GM23338 (cell line): ENCODE measurements at regions not wholly inside any gene's neighbourhood (a gene's known extent, or its start where the extent isn't known, plus 50 kb on each side); places are given as distances from the start of the nearest gene placed in this dataset.
A peak's percentile ranks its signal among the peaks of the same experiment; 100 is the strongest.

ENCODE experiments used
- ATAC-seq: fragments of 200-7000 bp; cut with Tn5 transposase; 3 replicates; pipeline ENCODE4 v1.9.1; 2020
- DNase-seq: peaks from one replicate; pipeline ENCODE4 v3.0.0-alpha.2; 2015; ENCODE audit warnings: low spot score
- H2AFZ ChIP-seq: fragments of 200-600 bp; sonication (generic); 2 replicates; pipeline ENCODE4 v1.8.0; 2016; ENCODE audit warnings: antibody characterized with exemption, mild to moderate bottlenecking, moderate library complexity
- H3F3A ChIP-seq: fragments of 200-600 bp; sonication (generic); replicated peaks from 2 replicates; pipeline ENCODE4 v1.8.0; 2017; ENCODE audit warnings: antibody characterized with exemption, mixed run types, low read depth
- H3K27ac ChIP-seq: fragments of 200-600 bp; sonication (generic); 2 replicates; pipeline ENCODE4 v1.6.1; 2016; ENCODE audit warnings: low read depth
- H3K27me3 ChIP-seq: fragments of 200-600 bp; sonication (generic); 2 replicates; pipeline ENCODE4 v1.8.0; 2016; ENCODE audit warnings: mild to moderate bottlenecking, mixed run types, moderate library complexity; ENCODE audit not compliant: insufficient read depth
- H3K36me3 ChIP-seq: fragments of 200-600 bp; sonication (generic); 2 replicates; pipeline ENCODE4 v1.8.0; 2016; ENCODE audit warnings: mild to moderate bottlenecking; ENCODE audit not compliant: insufficient read depth
- H3K4me1 ChIP-seq: fragments of 200-600 bp; sonication (generic); 2 replicates; pipeline ENCODE4 v1.8.0; 2016; ENCODE audit warnings: mild to moderate bottlenecking, moderate library complexity; ENCODE audit not compliant: insufficient read depth
- H3K4me2 ChIP-seq: fragments of 200-600 bp; sonication (generic); 2 replicates; pipeline ENCODE4 v1.7.1; 2017; ENCODE audit warnings: mixed run types
- H3K4me3 ChIP-seq: fragments of 200-600 bp; sonication (generic); 2 replicates; pipeline ENCODE4 v1.6.1; 2016; ENCODE audit warnings: mixed run types
- H3K79me2 ChIP-seq: fragments of 200-600 bp; sonication (generic); replicated peaks from 2 replicates; pipeline ENCODE4 v1.8.0; 2017; ENCODE audit warnings: mild to moderate bottlenecking; ENCODE audit not compliant: insufficient read depth
- H3K9me2 ChIP-seq: fragments of 200-600 bp; sonication (generic); 2 replicates; pipeline ENCODE4 v1.8.0; 2017; ENCODE audit not compliant: insufficient read depth
- H4K20me1 ChIP-seq: fragments of 200-600 bp; sonication (generic); replicated peaks from 2 replicates; pipeline ENCODE4 v1.8.0; 2017; ENCODE audit warnings: mild to moderate bottlenecking; ENCODE audit not compliant: insufficient read depth
- H3K27ac Mint-ChIP-seq: 2 replicates; pipeline ENCODE4 v1.8.0; 2020; ENCODE audit warnings: inconsistent platforms, mild to moderate bottlenecking, moderate library complexity, mixed read lengths
- H3K27me3 Mint-ChIP-seq: 3 replicates; pipeline ENCODE4 v1.8.0; 2022; ENCODE audit warnings: low read depth, mild to moderate bottlenecking, moderate library complexity, mixed read lengths, inconsistent platforms; ENCODE audit not compliant: insufficient read depth, poor library complexity
- H3K36me3 Mint-ChIP-seq: 3 replicates; pipeline ENCODE4 v1.8.0; 2021; ENCODE audit warnings: low read depth, mild to moderate bottlenecking, inconsistent platforms, moderate library complexity, mixed read lengths
- H3K4me1 Mint-ChIP-seq: 3 replicates; pipeline ENCODE4 v1.8.0; 2020; ENCODE audit warnings: mild to moderate bottlenecking, inconsistent platforms, mixed read lengths
- H3K4me3 Mint-ChIP-seq: 3 replicates; pipeline ENCODE4 v1.8.0; 2021; ENCODE audit warnings: moderate library complexity, mild to moderate bottlenecking, inconsistent platforms, mixed read lengths
- H3K9me3 Mint-ChIP-seq: 3 replicates; pipeline ENCODE4 v1.8.0; 2020; ENCODE audit warnings: moderate library complexity, mild to moderate bottlenecking, inconsistent platforms, mixed read lengths
- CREB1 ChIP-seq: fragments of 250-450 bp; sonication (Bioruptor Pico); IDR thresholded peaks from 2 replicates; pipeline ENCODE4 v1.5.0; 2020; ENCODE audit warnings: low read depth, mild to moderate bottlenecking, moderate library complexity
- CTCF ChIP-seq, 2 experiments: fragments of 200-600 bp in 1 of 2; sonication (generic) in 1 of 2; conservative IDR thresholded peaks; 2 replicates each; pipeline versions ENCODE4 v1.5.1 to v1.6.1; 2016 to 2017; ENCODE audit warnings: antibody characterized with exemption in 2 of 2, low read depth in 2 of 2, mild to moderate bottlenecking in 2 of 2, moderate library complexity in 1 of 2
- EZH2 ChIP-seq: fragments of 200-600 bp; sonication (generic); IDR thresholded peaks from one replicate; pipeline ENCODE4 v1.8.0; 2017; ENCODE audit warnings: antibody characterized with exemption, mild to moderate bottlenecking, low read depth; ENCODE audit not compliant: unreplicated experiment
- EZH2phosphoT487 ChIP-seq: fragments of 200-600 bp; sonication (generic); IDR thresholded peaks from one replicate; pipeline ENCODE4 v1.8.1; 2018; ENCODE audit warnings: antibody characterized with exemption; ENCODE audit not compliant: unreplicated experiment
- JUNB ChIP-seq: IDR thresholded peaks from one replicate; pipeline ENCODE4 v1.6.1; 2016; ENCODE audit warnings: antibody characterized with exemption; ENCODE audit not compliant: unreplicated experiment
- NANOG ChIP-seq: IDR thresholded peaks from 2 replicates; pipeline ENCODE4 v1.6.1; 2016; ENCODE audit warnings: antibody characterized with exemption, borderline replicate concordance
- POLR2AphosphoS5 ChIP-seq: IDR thresholded peaks from 2 replicates; pipeline ENCODE4 v1.6.1; 2016; ENCODE audit warnings: antibody characterized with exemption, low read depth
- ZNF114 ChIP-seq: fragments of 250-450 bp; sonication (Bioruptor Pico); IDR thresholded peaks from 2 replicates; pipeline ENCODE4 v1.5.0; 2020; ENCODE audit warnings: mild to moderate bottlenecking, moderate library complexity
- ZNF331 ChIP-seq: fragments of 250-450 bp; sonication (Bioruptor Pico); IDR thresholded peaks from 2 replicates; pipeline ENCODE4 v1.5.0; 2020; ENCODE audit warnings: low read depth, mild to moderate bottlenecking, moderate library complexity
- ZNF462 ChIP-seq: fragments of 250-450 bp; sonication (Bioruptor Pico); IDR thresholded peaks from 2 replicates; pipeline ENCODE4 v1.5.0; 2020; ENCODE audit warnings: mild to moderate bottlenecking, moderate library complexity

GRCh38 chr4:147104768-147105167, 159.1 kb upstream of the TTC29 start:
- TF ChIP-seq NANOG (no peak), ZNF331 (CRISPR knock-in tag) (no peak), ZNF462 (CRISPR knock-in tag) (no peak), POLR2AphosphoS5 (no peak), CTCF (conservative IDR thresholded peaks at IDR 0.05; ENCODE audit: low read depth in 2 of 2) (no peak), EZH2phosphoT487 (no peak), ZNF114 (CRISPR knock-in tag) (no peak), EZH2 (no peak), JUNB (no peak), CREB1 (CRISPR knock-in tag) (no peak)
- Mint-ChIP-seq H3K27me3 (peaks cover 4% of the 10 kb centered on the region), H3K4me1 (0 out of 3 replicates have a peak, but pooled peaks cover 2% of the 10 kb centered on the region), H3K4me3 (no peak overlapping the region), H3K9me3 (no peaks in the 10 kb centered on the region), H3K27ac (peak overlapping the region; percentile 27; the same call in 1 of the 2 replicates), H3K36me3 (no peaks in the 10 kb centered on the region; the same call in 2 of the 3 replicates)
- Histone ChIP-seq H3K4me3 (no peak overlapping the region), H3K27me3 (no peaks in the 10 kb centered on the region), H4K20me1 (no peaks in the 10 kb centered on the region), H2AFZ (no peak overlapping the region), H3K79me2 (no peaks in the 10 kb centered on the region), H3K9me2 (no peaks in the 10 kb centered on the region), H3F3A (no peaks in the 10 kb centered on the region), H3K4me1 (no peaks in the 10 kb centered on the region), H3K4me2 (no peak overlapping the region), H3K27ac (no peak overlapping the region), H3K36me3 (no peaks in the 10 kb centered on the region)
- ATAC-seq, result no peak
- DNase-seq, result no peak
